Non-pigmented ciliary epithelial cell (primary cell): ENCODE measurements at regions not wholly inside any gene's neighbourhood (a gene's known extent, or its start where the extent isn't known, plus 50 kb on each side); places are given as distances from the start of the nearest gene placed in this dataset.
A peak's percentile ranks its signal among the peaks of the same experiment; 100 is the strongest.

Experiments
- DNase-seq: peaks from one replicate; pipeline ENCODE4 v3.0.0-alpha.2; 2010; ENCODE audit warnings: low read depth

GRCh38 chr2:14524041-14524802 lies 108.3 kb upstream of the LRATD1 start:
- DNase-seq, result peak; percentile 75

- DNase-seq, result peak; percentile 30
Observed at GRCh38 chr2:14524803-14525080, 107.8 kb upstream of the LRATD1 start.

- DNase-seq, result no peak
Observed at GRCh38 chr2:14530506-14530905, 102.0 kb upstream of the LRATD1 start.

GRCh38 chr2:14533131-14533757 lies 99.3 kb upstream of the LRATD1 start:
- DNase-seq, result no peak

GRCh38 chr2:14535156-14535555 lies 97.4 kb upstream of the LRATD1 start:
- DNase-seq, result no peak

- no peak for DNase-seq
Observed at GRCh38 chr2:14536976-14537375, 95.5 kb upstream of the LRATD1 start.

- no peak for DNase-seq
Observed at GRCh38 chr2:14540015-14540414, 92.5 kb upstream of the LRATD1 start.

GRCh38 chr2:14543284-14543683 lies 89.2 kb upstream of the LRATD1 start:
- DNase-seq, result no peak

- DNase-seq, result no peak
Observed at GRCh38 chr2:14544247-14544646, 88.3 kb upstream of the LRATD1 start.

- no peak for DNase-seq
Observed at GRCh38 chr2:14547830-14548229, 84.7 kb upstream of the LRATD1 start.

- DNase-seq, result no peak
Observed at GRCh38 chr2:14550658-14551057, 81.9 kb upstream of the LRATD1 start.

- no peak for DNase-seq
Observed at GRCh38 chr2:14551069-14551468, 81.4 kb upstream of the LRATD1 start.

GRCh38 chr2:14552286-14552685 lies 80.2 kb upstream of the LRATD1 start:
- DNase-seq, result no peak

GRCh38 chr2:14552818-14553217 lies 79.7 kb upstream of the LRATD1 start:
- no peak for DNase-seq

- DNase-seq, result no peak
Observed at GRCh38 chr2:14554849-14555545, 77.5 kb upstream of the LRATD1 start.

- no peak for DNase-seq
Observed at GRCh38 chr2:14557111-14557510, 75.4 kb upstream of the LRATD1 start.

GRCh38 chr2:14557916-14558315 lies 74.6 kb upstream of the LRATD1 start:
- no peak for DNase-seq

- no peak for DNase-seq
Observed at GRCh38 chr2:14558335-14558919, 74.1 kb upstream of the LRATD1 start.

GRCh38 chr2:14560716-14561115 lies 71.8 kb upstream of the LRATD1 start:
- DNase-seq, result no peak

- no peak for DNase-seq
Observed at GRCh38 chr2:14563324-14563723, 69.2 kb upstream of the LRATD1 start.

GRCh38 chr2:14565666-14566065 lies 66.9 kb upstream of the LRATD1 start:
- DNase-seq, result no peak

- no peak for DNase-seq
Observed at GRCh38 chr2:14567561-14567960, 65.0 kb upstream of the LRATD1 start.

- DNase-seq, result no peak
Observed at GRCh38 chr2:14569294-14569693, 63.2 kb upstream of the LRATD1 start.
